ENCODE measurements at regions not wholly inside any gene's neighbourhood (a gene's known extent, or its start where the extent isn't known, plus 50 kb on each side); places are given as distances from the start of the nearest gene placed in this dataset.

DNA sequence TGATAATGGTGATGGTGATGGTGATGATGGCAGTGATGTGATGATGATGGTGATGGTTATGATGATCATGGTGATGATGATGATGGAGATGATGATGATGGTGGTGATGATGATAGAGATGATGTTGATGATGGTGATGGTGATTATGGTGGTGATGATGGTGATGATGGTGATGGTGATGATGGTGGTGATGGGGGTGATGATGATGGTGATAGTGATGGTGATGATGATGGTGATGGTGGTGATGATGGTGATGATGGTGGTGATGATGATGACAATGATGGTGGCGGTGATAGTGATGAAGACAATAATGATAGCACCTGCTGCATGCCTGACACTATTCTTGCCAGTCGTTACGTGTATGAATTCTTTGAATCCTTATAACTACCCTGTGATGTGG, 317.9 kb upstream of the AJAP1 start:
- TF ChIP-seq, protein P1, sequence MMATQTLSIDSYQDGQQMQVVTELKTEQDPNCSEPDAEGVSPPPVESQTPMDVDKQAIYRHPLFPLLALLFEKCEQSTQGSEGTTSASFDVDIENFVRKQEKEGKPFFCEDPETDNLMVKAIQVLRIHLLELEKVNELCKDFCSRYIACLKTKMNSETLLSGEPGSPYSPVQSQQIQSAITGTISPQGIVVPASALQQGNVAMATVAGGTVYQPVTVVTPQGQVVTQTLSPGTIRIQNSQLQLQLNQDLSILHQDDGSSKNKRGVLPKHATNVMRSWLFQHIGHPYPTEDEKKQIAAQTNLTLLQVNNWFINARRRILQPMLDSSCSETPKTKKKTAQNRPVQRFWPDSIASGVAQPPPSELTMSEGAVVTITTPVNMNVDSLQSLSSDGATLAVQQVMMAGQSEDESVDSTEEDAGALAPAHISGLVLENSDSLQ (IDR thresholded peaks at IDR 0.05): no peak
- TF ChIP-seq FOXA1 (IDR thresholded peaks at IDR 0.05): no peak
- no peak for TF ChIP-seq TARDBP (IDR thresholded peaks at IDR 0.05)
- no peak for TF ChIP-seq NFRKB (IDR thresholded peaks at IDR 0.05)
- TF ChIP-seq BHLHE40 (IDR thresholded peaks at IDR 0.05; ENCODE audit: borderline replicate concordance): no peak
- no peak for TF ChIP-seq HDGF (IDR thresholded peaks at IDR 0.05; ENCODE audit: borderline replicate concordance)
